IMR-90 (cell line): ENCODE measurements at regions not wholly inside any gene's neighbourhood (a gene's known extent, or its start where the extent isn't known, plus 50 kb on each side); places are given as distances from the start of the nearest gene placed in this dataset.

Experiments
- ATAC-seq: fragments of 200-7000 bp; cut with Tn5 transposase; 2 replicates; pipeline ENCODE4 v1.9.1; 2020; ENCODE audit warnings: low read depth, mild to moderate bottlenecking, moderate library complexity
- BruUV-seq: library from RNA; stranded (reverse); fragments of 400-500 nt; replicated peaks from 2 replicates; lab custom pipeline; 2021; lab: Mats Ljungman, UMichigan
- CTCF ChIA-PET: fragments of 300-600 bp; formaldehyde crosslinking; extraction: SDS; loops from one replicate; lab custom pipeline; 2021; ENCODE audit warnings: antibody characterized with exemption; lab: Yijun Ruan, JAX
- POLR2A ChIA-PET: fragments of 300-600 bp; sonication (Branson Sonifier 250); formaldehyde crosslinking; loops from one replicate; lab custom pipeline; 2022; ENCODE audit warnings: antibody characterized with exemption; ENCODE audit not compliant: unreplicated experiment; lab: Charles Lee
- DNase-seq: peaks from one replicate; pipeline ENCODE4 v3.0.0; 2013
- H2AFZ ChIP-seq: replicated peaks from 2 replicates; pipeline ENCODE3; 2013; ENCODE audit warnings: low read length, mild to moderate bottlenecking; ENCODE audit not compliant: poor library complexity
- H2AK5ac ChIP-seq: 2 replicates; pipeline ENCODE4 v1.6.1; 2013; ENCODE audit warnings: low read depth, low read length, inconsistent platforms
- H2AK9ac ChIP-seq: replicated peaks from 2 replicates; pipeline ENCODE3; 2013; ENCODE audit warnings: mild to moderate bottlenecking, low read depth, low read length, moderate library complexity; ENCODE audit not compliant: poor library complexity
- H2BK120ac ChIP-seq: 2 replicates; pipeline ENCODE4 v1.6.1; 2013; ENCODE audit warnings: low read depth, low read length, inconsistent platforms
- H2BK15ac ChIP-seq: 3 replicates; pipeline ENCODE4 v1.6.1; 2013; ENCODE audit warnings: low read depth, low read length, inconsistent platforms
- H2BK20ac ChIP-seq: 2 replicates; pipeline ENCODE4 v1.6.1; 2013; ENCODE audit warnings: low read depth, mild to moderate bottlenecking, inconsistent platforms, low read length, moderate library complexity
- H2BK5ac ChIP-seq: 2 replicates; pipeline ENCODE4 v1.6.1; 2013; ENCODE audit warnings: mild to moderate bottlenecking, low read depth, low read length, inconsistent platforms; ENCODE audit not compliant: poor library complexity, severe bottlenecking
- H3K14ac ChIP-seq: replicated peaks from 2 replicates; pipeline ENCODE4 v1.6.1; 2013; ENCODE audit warnings: low read depth, low read length, inconsistent platforms
- H3K18ac ChIP-seq: 2 replicates; pipeline ENCODE4 v1.6.1; 2013; ENCODE audit warnings: low read depth, low read length, control low read depth
- H3K23ac ChIP-seq: 2 replicates; pipeline ENCODE4 v1.6.1; 2013; ENCODE audit warnings: low read depth, low read length, inconsistent platforms
- H3K27ac ChIP-seq: 2 replicates; pipeline ENCODE4 v1.5.1; 2013; ENCODE audit warnings: mild to moderate bottlenecking, control low read depth, low read length; ENCODE audit not compliant: insufficient read depth
- H3K27me3 ChIP-seq: 2 replicates; pipeline ENCODE4 v1.6.1; 2013; ENCODE audit warnings: low read length; ENCODE audit not compliant: control insufficient read depth, insufficient read depth
- H3K36me3 ChIP-seq: 2 replicates; pipeline ENCODE4 v1.6.1; 2013; ENCODE audit warnings: low read length, mixed read lengths; ENCODE audit not compliant: control insufficient read depth, insufficient read depth
- H3K4ac ChIP-seq: 2 replicates; pipeline ENCODE4 v1.6.1; 2013; ENCODE audit warnings: low read depth, low read length, inconsistent platforms
- H3K4me1 ChIP-seq: 2 replicates; pipeline ENCODE4 v1.6.1; 2013; ENCODE audit warnings: low read length, mixed read lengths; ENCODE audit not compliant: control insufficient read depth, insufficient read depth
- H3K4me2 ChIP-seq: 2 replicates; pipeline ENCODE4 v1.6.1; 2013; ENCODE audit warnings: low read depth, mild to moderate bottlenecking, control low read depth, low read length, moderate library complexity
- H3K4me3 ChIP-seq: 2 replicates; pipeline ENCODE4 v1.5.1; 2013; ENCODE audit warnings: low read depth, mild to moderate bottlenecking, control low read depth, low read length, moderate library complexity; ENCODE audit not compliant: insufficient read depth
- H3K56ac ChIP-seq: 2 replicates; pipeline ENCODE4 v1.6.1; 2013; ENCODE audit warnings: low read length, inconsistent platforms; ENCODE audit not compliant: insufficient read depth; ENCODE audit errors: extremely low read depth
- H3K79me1 ChIP-seq, 2 experiments: 2 replicates each; pipeline ENCODE4 v1.6.1; 2013; ENCODE audit warnings: low read length in 2 of 2, inconsistent platforms in 1 of 2, low read depth in 1 of 2
- H3K9ac ChIP-seq: 2 replicates; pipeline ENCODE4 v1.6.1; 2013; ENCODE audit warnings: low read depth, low read length, control low read depth
- H3K9me1 ChIP-seq: 2 replicates; pipeline ENCODE4 v1.6.1; 2013; ENCODE audit warnings: low read length, inconsistent platforms; ENCODE audit not compliant: insufficient read depth
- H3K9me3 ChIP-seq: 2 replicates; pipeline ENCODE4 v1.6.1; 2013; ENCODE audit warnings: low read length; ENCODE audit not compliant: control insufficient read depth, insufficient read depth
- H4K20me1 ChIP-seq: 2 replicates; pipeline ENCODE4 v1.6.1; 2013; ENCODE audit warnings: low read length, inconsistent platforms; ENCODE audit not compliant: insufficient read depth
- H4K5ac ChIP-seq: 2 replicates; pipeline ENCODE4 v1.6.1; 2013; ENCODE audit warnings: mild to moderate bottlenecking, low read depth, low read length, control low read depth
- H4K8ac ChIP-seq, 2 experiments: 2 replicates each; pipeline ENCODE4 v1.6.1; 2013; ENCODE audit warnings: low read depth in 2 of 2, low read length in 2 of 2, control low read depth in 1 of 2, inconsistent platforms in 1 of 2
- H4K91ac ChIP-seq: 2 replicates; pipeline ENCODE4 v1.6.1; 2013; ENCODE audit warnings: low read depth, low read length, inconsistent platforms; ENCODE audit not compliant: insufficient read depth
- BHLHE40 ChIP-seq: fragments of 150-350 bp; IDR thresholded peaks from 2 replicates; pipeline ENCODE4 v1.6.1; 2016; ENCODE audit warnings: mild to moderate bottlenecking, low read depth, low read length
- CEBPB ChIP-seq: IDR thresholded peaks from 2 replicates; pipeline ENCODE4 v1.6.1; 2012; ENCODE audit warnings: low read depth, low read length, improper control_type of control experiment
- RCOR1 ChIP-seq: IDR thresholded peaks from 2 replicates; pipeline ENCODE4 v1.6.1; 2012; ENCODE audit warnings: mild to moderate bottlenecking, low read length, improper control_type of control experiment; ENCODE audit not compliant: insufficient replicate concordance
- WGBS, 2 experiments: methylation state at CpG; one replicate each; pipeline versions ENCODE4 v1.1.5 to v1.1.7; 2013; ENCODE audit warnings: missing lambda C conversion rate in 2 of 2; ENCODE audit not compliant: insufficient read length in 1 of 2; ENCODE audit errors: extremely low coverage in 2 of 2; 5-methylcytosine and 5-hydroxymethylcytosine counted together
- dilution Hi-C: fragments of 300-500 bp; cut with HindIII; formaldehyde crosslinking; loops from one replicate; pipeline ENCODE4 v1.14.3; 2018; ENCODE audit warnings: low sequenced_read_pairs; ENCODE audit not compliant: unreplicated experiment
- in situ Hi-C: fragments of 300-500 bp; cut with MboI; formaldehyde crosslinking; loops from 3 replicates; pipeline ENCODE4 v1.14.3; 2019; ENCODE audit warnings: low sequenced_read_pairs, inconsistent platforms, mixed read lengths
- intact Hi-C: fragments of 100-400 bp; cut with micrococcal nuclease; formaldehyde crosslinking; loops from 2 replicates; pipeline ENCODE4 v1.10.0; 2022

GRCh38 chr9:80552931-80553330 is 981.2 kb downstream of the TLE4 start:
- Histone ChIP-seq H3K18ac (no peak overlapping the region), H3K4me3 (no peak overlapping the region), H2AFZ (no peak overlapping the region), H3K4ac (no peak overlapping the region), H4K5ac (no peak overlapping the region), H4K8ac (no peak overlapping the region), H3K4me1 (no peaks in the 10 kb centered on the region), H3K23ac (no peak overlapping the region), H2AK9ac (no peak overlapping the region), H3K14ac (no peak overlapping the region), H4K20me1 (no peaks in the 10 kb centered on the region), H3K79me1 (no peaks in the 10 kb centered on the region), H2BK5ac (no peak overlapping the region), H3K36me3 (no peaks in the 10 kb centered on the region), H3K27ac (no peak overlapping the region), H3K9me1 (no peaks in the 10 kb centered on the region), H3K27me3 (no peaks in the 10 kb centered on the region), H2BK15ac (no peak overlapping the region), H4K91ac (no peak overlapping the region), H2BK120ac (no peak overlapping the region), H3K9me3 (no peaks in the 10 kb centered on the region), H2BK20ac (no peak overlapping the region), H3K9ac (no peak overlapping the region), H3K56ac (no peak overlapping the region), H3K4me2 (no peak overlapping the region), H2AK5ac (no peak overlapping the region)
- intact Hi-C loops (no loop called here), dilution Hi-C loops (no loop called here), in situ Hi-C loops (no loop called here)
- WGBS, 2 experiments: 8% methylated on average over 2 of the region's 6 CpGs; no CpG with 5 or more reads in 1 of the 2 experiments
- POLR2A ChIA-PET: no interaction called here
- TF ChIP-seq CEBPB (peak; percentile 88), BHLHE40 (peak; percentile 75), RCOR1 (no peak)
- ATAC-seq (peak; percentile 63), DNase-seq (peak; percentile 52)
- no TSS peak for BruUV-seq
- CTCF ChIA-PET: no interaction called here
